GM21786 (cell line): ENCODE measurements at regions not wholly inside any gene's neighbourhood (a gene's known extent, or its start where the extent isn't known, plus 50 kb on each side); places are given as distances from the start of the nearest gene placed in this dataset.

ENCODE experiments used
- ATAC-seq: cut with Tn5 transposase; IDR thresholded peaks from one replicate; pipeline ENCODE4 v1.9.1; 2021; ENCODE audit not compliant: unreplicated experiment

DNA sequence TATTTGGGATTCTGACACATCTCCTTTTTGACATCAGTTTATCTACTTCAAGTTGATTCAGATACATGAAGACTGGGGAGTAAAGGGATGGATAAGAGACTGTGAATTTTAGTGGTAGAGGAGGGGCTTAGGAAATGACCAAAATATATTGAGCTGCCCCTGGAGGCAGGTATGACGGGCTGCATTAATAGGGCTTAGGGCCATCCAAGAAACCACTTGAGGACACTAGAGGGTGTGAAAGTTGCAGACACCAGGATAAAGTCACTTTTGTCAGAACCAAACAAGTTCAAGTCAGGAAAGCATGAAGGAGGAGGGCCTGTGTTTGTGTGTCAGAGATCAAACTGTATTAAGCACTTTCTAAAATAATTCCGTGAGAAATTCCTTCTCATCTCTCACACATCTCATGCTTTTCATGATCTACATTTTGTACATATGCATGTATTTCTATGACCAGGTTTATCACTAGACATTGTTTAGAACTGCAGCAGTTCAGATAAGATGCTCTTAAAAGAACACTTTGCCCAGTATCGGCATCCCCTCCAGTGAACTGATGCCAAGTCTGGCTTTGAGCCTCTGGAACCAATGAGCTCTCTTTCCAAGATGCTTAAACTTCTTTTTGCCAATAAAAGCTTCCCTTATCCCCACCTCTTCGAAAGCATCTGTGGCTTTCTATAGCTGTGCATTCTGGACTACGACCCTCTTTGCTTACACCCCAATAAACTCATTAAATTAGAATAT lies 136.9 kb downstream of the SLC38A1 start:
- ATAC-seq: no peak

DNA sequence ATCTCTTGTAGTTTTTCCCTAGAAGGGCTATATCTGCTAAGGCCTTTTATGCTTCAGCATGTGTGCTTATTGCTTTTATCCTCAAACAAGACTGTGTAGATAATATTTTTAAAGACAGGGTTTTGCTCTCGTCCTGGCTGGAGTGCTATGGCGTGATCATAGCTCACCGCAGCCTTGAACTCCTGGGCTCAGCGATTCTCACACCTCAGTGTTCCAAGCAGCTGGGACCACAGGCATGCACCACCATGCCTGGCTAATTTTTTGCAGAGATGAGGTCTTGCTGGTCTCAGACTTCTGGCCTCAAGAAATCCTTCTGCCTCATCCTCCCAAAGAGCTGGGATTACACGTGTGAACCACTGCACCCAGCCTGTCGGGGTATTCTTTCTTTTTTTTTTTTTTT lies 137.3 kb upstream of the SCAF11 start:
- ATAC-seq: no peak

DNA sequence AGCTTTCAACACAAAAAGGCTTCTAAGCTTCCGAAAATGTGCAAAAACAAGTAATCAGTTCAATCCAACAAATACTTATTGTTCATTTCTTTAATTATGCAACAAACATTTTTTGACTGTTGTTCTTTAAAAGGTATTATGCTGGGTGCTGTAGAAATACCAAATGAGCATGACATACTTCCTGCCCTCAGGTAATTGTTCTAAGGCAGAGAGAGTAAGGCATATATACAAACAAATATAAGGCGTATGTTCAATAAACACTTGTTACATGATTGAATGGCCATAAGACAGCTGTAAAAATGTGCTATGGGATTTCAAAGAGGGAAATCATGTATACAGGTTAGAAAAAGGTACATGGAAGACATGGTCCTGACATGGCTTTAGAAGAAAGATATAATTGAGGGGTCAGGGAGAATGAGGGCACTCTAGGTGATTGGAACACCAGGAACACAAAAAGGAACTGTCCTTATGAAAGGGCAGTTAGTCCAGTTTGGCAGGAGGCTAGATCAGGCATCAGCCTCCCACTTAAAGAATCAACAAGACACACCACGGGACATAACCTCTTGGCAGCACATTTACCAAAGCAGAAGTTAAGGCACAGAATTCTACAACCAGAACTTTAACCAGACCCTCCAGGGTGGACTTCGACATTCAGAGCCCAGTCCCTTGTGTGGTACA lies 135.8 kb upstream of the SCAF11 start:
- no peak for ATAC-seq

DNA sequence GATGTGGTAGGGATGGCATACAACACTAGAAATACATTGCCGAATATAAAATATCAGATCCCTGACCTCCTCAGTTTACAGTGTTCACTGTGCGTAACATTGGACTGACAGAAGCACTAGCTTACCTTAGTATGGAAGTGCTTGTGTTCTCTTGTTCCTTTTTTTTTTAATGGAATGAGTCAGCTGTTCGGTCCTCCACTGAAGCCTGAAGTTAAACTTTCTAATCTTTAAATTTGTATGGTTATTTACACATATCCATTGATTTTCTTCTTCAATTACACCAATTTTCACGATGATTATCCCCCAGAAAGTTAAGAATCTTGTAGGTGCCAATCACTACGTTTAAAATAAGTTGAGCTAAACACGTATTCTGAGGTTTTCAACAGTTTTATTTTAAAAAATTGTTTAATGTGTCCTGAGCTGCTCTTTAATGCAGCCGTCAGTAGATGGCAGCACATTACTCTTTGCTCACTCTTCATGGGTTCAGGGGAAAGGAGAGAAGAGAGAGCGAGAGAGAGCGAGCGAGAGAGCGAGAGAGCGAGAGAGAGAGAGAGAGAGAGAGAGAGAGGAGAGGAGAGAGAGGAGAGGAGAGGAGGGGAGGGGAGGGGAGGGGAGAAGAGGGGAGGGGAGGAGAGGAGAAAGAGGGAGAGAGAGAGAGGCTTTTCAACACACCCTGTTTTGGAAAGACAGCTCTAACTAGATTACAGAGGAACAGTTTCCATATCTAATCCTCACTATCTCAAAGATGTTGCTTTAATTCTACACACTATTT lies 134.7 kb upstream of the SCAF11 start:
- ATAC-seq: peak; percentile 86

DNA sequence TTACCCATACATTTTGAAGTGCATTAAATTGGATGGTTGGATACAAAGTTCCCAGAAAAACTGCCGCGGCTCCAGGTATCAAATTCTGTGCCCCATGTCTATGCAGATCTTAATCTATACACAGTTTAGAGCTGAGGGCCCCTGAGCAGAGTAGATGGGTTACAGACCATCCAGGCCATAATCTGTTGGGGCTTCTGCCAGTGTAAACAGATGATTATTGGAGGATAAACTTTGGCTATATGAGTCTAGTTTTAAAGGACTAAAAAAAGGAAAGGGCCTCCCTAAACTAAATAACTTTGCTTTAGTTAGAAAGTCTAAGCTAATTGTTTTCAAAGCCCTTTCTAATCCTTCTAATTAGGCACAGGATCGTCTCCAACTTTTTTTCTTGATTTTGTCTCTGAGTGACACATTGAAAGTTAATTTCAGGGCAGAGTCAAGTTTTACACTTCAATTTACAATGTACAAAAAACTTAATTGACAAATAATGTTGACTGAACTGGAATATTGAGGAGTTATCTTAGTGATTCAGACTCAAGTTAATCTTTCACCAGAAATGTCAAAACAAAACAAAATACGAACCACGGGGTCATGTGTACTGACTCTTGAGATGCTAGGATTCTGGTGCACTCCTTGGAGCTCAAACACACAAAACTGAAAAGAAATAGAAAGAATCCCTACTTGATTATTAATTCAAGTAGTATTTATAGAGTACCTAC lies 133.9 kb upstream of the SCAF11 start:
- no peak for ATAC-seq

DNA sequence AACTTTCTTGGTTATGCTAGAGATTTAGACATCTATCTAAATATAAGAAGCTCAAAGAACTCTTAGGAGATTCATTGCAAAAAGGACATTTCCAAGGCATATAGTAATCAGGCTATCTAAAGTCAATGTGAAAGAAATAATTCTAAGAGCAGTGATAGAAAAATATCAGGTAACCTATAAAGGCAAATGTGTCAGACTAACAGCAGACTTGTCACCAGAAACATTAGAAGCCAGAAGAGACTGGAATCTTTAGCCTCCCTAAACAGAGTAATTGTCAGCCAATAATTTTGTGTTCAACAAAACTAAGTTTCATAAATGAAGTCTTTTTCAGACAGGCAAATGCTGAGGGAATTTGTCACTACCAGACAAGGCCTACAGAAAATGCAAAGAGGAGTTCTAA lies 122.0 kb upstream of the SCAF11 start:
- no peak for ATAC-seq

DNA sequence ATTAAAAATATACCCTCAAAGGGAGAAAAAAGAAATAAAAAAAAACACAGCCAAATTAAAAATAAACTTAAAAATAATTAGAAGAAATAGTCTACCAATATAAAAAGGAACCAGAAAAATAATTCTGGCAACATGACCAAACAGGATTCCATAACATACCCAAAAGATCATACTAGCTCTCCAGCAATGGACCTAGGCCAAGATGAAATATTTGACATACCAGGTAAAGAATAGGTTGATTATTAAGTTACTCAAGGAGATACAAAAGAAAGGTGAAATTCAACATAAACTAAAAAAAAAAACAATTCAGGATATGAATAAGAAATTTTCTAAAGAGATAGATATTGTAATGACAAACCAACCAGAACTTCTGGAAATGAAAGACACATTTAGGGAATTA lies 121.3 kb upstream of the SCAF11 start:
- no peak for ATAC-seq

DNA sequence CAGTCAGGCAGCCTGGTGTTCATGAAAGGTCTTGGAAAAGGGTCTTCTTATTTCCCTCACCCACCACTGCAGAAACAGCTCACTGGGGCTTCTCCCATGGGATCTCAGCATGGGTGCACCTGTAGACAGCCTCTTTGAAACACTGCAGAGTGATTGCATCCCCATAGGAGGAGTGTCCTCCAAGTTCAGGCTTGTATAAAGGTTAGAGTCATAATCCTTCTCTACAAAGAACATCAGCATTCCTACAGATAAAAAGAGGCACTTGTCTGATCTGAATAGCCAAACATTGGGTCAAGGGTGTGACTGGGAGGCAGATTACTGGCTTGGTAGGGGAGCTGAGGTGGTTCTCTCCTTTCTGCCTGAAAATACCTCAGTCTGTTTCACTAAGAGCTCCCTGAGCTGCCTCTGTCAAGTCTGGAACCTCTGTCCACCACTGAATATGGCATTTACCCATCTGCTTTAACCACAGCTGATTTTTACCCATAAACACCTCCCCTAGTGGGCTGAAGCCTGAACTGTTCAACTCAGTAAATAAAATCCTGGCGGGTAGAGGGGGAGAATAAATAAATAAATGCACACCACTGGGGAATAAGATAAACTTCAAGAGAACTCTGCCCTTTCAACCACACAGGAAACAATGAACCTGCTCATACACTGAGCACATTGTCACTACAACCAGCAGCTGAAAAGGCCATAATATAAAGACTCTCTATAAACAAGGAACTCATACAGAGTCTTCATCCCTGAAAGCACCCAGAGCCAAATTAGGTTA lies 120.7 kb upstream of the SCAF11 start:
- ATAC-seq: no peak

DNA sequence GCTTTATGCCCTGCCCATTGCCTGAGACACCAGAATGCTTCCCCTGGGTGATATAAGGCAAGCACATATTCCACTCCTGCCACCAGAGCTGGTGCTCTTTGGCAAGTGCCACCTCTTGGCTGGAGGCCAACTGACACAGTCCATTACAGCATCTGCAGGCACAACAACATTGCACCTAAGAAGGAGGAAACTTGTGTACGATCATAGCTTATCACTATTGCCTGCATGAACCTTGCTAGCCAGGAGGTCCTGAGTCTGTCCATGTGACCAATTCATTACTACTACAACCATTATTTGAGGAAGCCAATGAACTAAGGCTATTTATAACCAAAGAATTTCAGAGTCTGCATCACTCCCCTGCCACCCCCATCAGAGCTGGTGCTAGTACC lies 119.8 kb upstream of the SCAF11 start:
- no peak for ATAC-seq

DNA sequence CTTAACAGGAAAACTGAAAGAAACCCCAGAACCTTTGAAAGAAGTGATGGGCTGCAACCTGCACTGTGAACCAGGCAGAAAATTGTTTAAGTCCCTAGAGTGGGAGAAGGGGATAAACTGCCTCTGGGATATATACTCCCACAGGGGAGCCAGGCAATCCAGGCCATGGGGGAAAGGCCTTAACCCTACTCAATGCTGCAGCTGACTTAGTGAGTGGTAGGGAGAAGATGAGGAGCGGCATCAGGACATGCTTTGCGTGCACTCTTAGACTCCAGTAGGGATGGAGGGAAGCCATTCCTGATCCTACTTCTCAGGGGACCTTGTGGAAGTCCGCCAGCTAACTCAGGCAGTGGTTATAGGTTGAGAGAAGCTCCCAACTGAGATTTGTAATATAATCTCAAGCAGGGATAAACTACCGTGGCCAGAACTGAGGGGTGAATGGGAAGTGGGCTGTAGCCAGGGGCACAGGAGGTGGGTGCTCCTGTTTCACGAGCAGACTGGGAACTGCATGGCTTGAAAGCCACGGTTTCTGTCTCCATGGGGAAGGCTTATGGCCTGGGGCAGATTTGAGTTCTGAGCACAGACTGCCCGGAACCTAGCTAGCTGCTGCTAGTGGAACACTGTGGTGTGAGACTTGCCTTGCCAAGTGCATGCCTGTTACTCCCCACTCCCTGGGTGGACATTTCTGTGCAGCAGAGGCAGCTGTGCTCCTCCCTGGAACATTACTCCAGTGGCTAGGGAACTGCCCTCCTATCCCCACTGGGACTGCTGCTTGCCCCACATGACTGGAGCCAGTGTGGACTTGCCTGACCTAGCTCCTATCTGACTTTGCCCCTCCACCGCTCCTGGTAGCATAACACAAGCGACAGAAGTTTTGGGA lies 119.2 kb upstream of the SCAF11 start:
- ATAC-seq: no peak

DNA sequence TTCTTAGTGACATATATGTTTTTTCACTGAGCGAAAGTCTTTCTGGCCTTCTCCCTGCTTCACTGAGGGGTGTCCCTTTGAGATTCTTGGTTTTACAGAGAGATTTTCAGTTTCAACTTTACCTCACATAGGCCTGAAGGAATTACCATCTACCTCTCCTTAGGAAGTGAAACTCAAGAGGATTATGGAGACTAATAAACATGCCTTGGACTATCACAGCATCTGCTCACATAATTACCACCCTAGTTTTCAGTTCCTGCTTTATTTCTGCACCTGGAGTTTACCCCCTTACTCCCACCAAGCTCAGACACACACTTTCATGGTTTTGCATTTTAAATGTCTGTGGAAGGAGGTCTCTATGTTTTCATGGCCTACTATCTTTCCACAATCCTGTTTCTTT lies 118.3 kb upstream of the SCAF11 start:
- ATAC-seq: peak; percentile 80

DNA sequence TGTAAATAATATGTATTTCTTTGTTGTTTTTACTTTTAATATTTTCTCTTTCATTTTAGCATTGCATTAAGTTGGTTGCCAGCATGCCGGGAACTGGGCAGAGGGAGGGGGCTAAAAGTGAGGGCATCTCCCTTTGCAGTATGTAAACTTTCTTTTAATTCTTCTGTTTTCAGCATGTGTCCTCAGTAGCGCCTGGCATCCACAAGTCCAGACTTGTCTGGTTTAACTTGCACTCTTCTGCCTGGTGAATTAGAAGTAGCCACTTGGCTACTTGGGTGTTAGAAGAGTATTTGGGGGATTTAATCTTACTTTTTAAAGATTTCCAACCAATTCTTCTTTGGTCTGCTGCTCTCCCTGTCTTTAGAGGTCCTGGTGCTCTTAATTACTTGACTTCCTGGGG lies 117.2 kb upstream of the SCAF11 start:
- ATAC-seq: no peak

DNA sequence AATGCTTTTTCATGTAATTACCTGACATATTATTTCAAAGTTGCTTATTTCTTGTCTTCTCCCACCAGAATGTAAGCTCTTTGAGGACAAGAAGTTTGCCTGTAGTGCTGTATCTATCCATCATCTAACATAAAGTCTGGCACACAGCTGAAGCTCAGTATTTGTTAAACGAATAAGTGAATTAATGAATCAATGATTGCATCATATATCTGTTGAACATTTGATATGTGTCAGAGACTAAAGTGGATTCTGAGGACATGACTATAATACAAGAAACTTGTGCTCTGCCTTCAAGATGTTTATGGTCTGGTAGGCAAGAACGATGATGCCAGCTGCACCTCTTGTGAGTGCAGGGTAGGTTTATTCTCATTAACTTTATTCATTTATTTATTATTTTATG lies 115.4 kb upstream of the SCAF11 start:
- no peak for ATAC-seq

DNA sequence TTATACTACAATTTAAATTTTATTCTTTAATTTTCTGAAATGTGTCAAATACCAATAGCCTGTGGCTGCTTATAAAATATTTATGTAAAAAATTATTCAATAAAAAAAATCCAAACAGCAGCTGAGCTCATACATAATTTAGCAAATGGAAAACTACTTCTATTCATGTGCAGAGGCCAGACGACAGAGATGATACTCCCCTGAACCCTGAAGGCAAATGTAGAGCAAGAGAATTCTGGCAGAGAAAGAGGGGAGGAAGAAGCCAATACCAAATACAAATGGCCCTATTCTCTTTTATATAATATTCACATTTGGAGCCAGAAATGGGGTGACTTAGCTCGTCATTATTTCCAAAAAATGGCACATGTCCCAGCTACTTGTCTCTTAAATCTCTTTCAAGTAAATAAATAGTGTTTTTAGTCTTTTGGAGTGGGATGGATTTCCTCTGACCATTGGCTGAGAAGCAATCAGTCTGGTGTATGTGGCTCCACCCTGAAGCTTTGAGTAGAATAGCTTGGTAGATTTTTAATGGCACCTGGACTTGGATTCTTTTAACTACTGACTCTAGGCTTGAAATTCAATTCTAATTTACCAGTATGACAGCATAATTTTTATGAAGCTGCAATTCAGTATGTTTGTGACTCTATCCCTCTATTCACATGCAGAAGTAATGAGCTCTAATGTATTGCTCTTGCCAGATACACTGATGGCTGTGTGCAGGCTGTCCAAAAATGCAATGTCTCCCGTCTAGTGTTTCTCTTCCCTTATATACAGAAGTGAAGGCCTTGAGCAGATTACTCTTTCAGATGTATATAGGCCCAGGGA lies 113.4 kb upstream of the SCAF11 start:
- no peak for ATAC-seq

DNA sequence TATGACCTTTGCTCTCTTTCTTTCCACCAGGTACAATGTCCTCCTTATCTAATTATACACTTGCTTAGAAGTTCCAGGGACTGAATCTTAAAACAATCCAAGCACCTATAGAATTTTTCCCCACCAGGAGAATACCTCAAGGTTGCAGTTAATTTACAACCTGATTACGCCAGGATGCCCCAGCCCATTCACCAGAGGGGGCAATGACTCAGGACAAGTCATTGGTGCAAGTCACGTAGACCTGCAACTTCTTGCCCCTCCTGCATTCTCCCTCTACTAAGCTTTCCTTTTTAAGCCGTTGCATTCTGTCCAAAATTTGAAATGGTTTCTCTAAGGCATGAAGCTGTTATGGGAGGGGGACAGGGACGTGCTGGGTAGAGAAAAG lies 111.1 kb upstream of the SCAF11 start:
- ATAC-seq: no peak

DNA sequence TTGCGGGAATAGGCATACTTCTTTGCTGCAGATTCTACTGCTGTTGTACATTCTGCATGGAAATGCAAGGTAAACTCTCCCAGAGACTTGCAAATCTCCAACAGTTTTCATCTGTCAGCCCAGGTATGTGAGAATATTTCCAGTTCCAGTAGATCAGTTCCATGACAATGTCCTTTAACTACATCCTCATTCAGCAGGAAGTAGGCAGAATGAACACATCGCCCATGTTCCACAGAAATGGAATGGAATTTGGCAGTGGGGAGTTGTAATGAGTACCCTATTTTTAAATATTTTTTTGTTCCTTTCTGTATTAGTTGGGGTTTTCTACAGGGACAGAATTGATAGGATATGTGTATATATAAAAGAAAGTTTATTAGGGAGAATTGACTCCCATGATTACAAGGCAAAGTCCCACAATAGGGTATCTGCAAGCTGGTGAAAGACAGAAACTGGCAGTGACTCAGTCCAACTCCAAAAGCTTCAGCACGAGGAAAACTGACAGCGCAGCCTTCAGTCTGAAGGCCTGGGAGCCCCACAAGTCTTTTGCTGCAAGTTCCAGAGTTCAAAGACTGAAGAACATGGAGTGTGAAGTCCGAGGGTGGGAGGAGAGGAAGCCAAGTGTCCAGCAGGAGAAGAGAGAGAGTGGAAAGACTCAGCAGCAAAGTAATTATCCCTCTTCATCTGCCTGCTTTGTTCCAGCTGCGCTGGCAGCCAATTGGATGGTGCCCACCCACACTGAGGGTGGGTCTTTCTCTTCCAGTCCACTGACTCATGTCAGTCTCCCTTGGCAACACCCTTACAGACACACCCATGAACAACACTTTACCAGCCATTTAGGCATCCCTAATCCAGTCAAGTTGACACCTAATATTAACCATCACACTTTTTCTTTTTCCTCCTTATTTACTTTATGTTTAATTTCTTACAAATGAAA lies 110.4 kb upstream of the SCAF11 start:
- ATAC-seq: no peak

DNA sequence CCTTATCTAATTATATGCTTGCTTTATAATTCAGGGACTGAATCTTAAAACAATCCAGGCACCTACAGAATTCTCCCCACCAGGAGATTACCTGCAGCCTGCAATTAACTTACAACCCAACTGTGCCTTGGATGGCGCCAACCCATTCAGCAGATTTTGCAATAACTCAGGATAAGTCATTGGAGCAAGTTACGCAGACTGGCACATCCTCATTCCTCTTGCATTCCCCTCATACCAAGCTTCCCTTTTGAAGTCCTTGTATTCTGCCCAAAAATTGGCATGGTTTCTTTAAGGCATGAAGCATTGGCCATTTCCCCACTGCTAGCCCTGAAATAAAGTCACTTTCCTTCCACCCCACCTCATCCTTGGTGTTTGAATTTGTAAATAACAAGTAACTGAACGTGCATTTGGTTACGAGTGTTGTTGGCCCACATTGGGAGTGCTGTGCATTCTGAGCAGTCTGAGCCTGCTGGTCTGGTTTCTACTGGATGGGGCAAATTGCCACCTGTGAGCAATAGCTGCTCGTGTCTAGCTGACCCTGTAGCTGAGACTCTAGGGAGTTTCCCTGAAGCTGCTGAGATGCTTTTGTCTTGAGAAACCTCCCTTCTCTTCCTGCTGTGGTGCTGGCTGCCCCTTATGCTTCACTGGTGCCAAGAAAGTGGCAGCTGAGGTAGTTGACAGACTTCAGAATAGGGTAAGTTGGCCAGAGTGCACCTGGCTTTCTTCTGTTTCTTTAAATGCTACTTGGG lies 99.2 kb upstream of the SCAF11 start:
- peak; percentile 50 for ATAC-seq
